Fibroblast of lung (primary cell): ENCODE measurements at regions not wholly inside any gene's neighbourhood (a gene's known extent, or its start where the extent isn't known, plus 50 kb on each side); places are given as distances from the start of the nearest gene placed in this dataset.

Experiments used
- EZH2 ChIP-seq: IDR thresholded peaks from 2 replicates; pipeline ENCODE4 v1.5.1; 2012; ENCODE audit warnings: low read length, control low read depth, mild to moderate bottlenecking; ENCODE audit errors: missing control alignments
- TF ChIP-seq, protein P1 (sequence below), 2 donors: IDR thresholded peaks in 1 of 2; conservative IDR thresholded peaks in 1 of 2; 1 replicate in 1 of 2; 2 replicates in 1 of 2; pipeline ENCODE4 v1.5.1; 2011 to 2012; ENCODE audit warnings: low read length in 2 of 2, control low read depth in 1 of 2, inconsistent platforms in 1 of 2, low read depth in 1 of 2, mild to moderate bottlenecking in 1 of 2

DNA sequence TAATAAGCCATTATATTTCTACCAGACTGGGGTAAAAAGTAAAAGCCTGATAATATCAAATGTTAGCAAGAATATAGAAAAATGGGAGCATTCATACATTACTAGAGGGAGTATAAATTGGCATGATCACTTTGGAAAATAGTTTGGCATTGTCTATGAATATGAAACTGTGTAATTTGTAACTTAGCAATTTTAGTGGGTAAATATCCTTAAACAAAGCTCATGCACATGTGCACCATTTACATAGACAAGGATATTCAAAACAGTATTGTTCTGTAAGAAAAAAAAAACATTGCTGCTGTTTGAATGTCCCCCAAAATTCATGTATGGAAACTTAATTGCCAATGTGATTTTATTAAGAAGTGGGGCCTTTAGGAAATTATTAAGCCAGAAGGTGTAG lies 166.4 kb upstream of the SLC27A6 start:
- TF ChIP-seq, protein P1, sequence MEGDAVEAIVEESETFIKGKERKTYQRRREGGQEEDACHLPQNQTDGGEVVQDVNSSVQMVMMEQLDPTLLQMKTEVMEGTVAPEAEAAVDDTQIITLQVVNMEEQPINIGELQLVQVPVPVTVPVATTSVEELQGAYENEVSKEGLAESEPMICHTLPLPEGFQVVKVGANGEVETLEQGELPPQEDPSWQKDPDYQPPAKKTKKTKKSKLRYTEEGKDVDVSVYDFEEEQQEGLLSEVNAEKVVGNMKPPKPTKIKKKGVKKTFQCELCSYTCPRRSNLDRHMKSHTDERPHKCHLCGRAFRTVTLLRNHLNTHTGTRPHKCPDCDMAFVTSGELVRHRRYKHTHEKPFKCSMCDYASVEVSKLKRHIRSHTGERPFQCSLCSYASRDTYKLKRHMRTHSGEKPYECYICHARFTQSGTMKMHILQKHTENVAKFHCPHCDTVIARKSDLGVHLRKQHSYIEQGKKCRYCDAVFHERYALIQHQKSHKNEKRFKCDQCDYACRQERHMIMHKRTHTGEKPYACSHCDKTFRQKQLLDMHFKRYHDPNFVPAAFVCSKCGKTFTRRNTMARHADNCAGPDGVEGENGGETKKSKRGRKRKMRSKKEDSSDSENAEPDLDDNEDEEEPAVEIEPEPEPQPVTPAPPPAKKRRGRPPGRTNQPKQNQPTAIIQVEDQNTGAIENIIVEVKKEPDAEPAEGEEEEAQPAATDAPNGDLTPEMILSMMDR (conservative IDR thresholded peaks at IDR 0.05 in 1 of 2, IDR thresholded peaks at IDR 0.05 in 1 of 2; ENCODE audit: low read depth in 1 of 2, low read length in 2 of 2): no peak
- TF ChIP-seq EZH2: no peak
